Endothelial cell of umbilical vein (primary cell): ENCODE measurements at regions not wholly inside any gene's neighbourhood (a gene's known extent, or its start where the extent isn't known, plus 50 kb on each side); places are given as distances from the start of the nearest gene placed in this dataset.

ENCODE experiments used
- BruUV-seq: library from RNA; stranded (reverse); fragments of 400-500 nt; replicated peaks from 2 replicates; lab custom pipeline; 2021; lab: Mats Ljungman, UMichigan
- CTCF ChIA-PET: fragments of 300-600, 350-600 bp; sonication (Branson Sonifier 250); formaldehyde crosslinking; loops from one replicate; lab custom pipeline; 2021; ENCODE audit warnings: antibody characterized with exemption, inconsistent platforms; lab: Charles Lee
- POLR2A ChIA-PET: fragments of 300-600, 350-600 bp; sonication (Branson Sonifier 250); formaldehyde crosslinking; loops from one replicate; lab custom pipeline; 2021; ENCODE audit warnings: antibody characterized with exemption, inconsistent platforms; lab: Charles Lee
- DNase-seq: peaks from one replicate; pipeline ENCODE4 v3.0.0-alpha.2; 2011; ENCODE audit warnings: low read depth, low spot score
- FAIRE-seq: peaks from 2 replicates; lab custom pipeline; 2011; peaks lifted over from hg19 to GRCh38; lab: Jason Lieb, UNC
- H2AFZ ChIP-seq: 2 replicates; pipeline ENCODE4 v1.6.0; 2012; ENCODE audit warnings: low read depth, low read length, control low read depth, inconsistent platforms
- H3K27ac ChIP-seq: 2 replicates; pipeline ENCODE4 v1.5.1; 2011; ENCODE audit warnings: low read depth, mild to moderate bottlenecking, control low read depth, low read length, moderate library complexity; ENCODE audit not compliant: insufficient read depth
- H3K27me3 ChIP-seq, 2 experiments: 2 replicates each; pipeline versions ENCODE4 v1.6.0 to v1.6.1; 2011; ENCODE audit warnings: low read length in 2 of 2, mixed read lengths in 1 of 2; ENCODE audit not compliant: control insufficient read depth in 2 of 2, insufficient read depth in 2 of 2
- H3K36me3 ChIP-seq, 2 experiments: 2 replicates in 1 of 2; 3 replicates in 1 of 2; pipeline ENCODE4 v1.5.1; 2011; ENCODE audit warnings: low read length in 2 of 2, mild to moderate bottlenecking in 1 of 2, moderate library complexity in 1 of 2; ENCODE audit not compliant: control insufficient read depth in 2 of 2, insufficient read depth in 2 of 2; ENCODE audit errors: extremely low read depth in 1 of 2
- H3K4me1 ChIP-seq: 3 replicates; pipeline ENCODE4 v1.5.1; 2011; ENCODE audit warnings: mild to moderate bottlenecking, low read length; ENCODE audit not compliant: control insufficient read depth, insufficient read depth; ENCODE audit errors: extremely low read depth
- H3K4me2 ChIP-seq: 2 replicates; pipeline ENCODE4 v1.6.1; 2011; ENCODE audit warnings: low read length, control low read depth, mixed read lengths; ENCODE audit not compliant: insufficient read depth
- H3K4me3 ChIP-seq, 3 experiments: fragments of 200-600 bp in 1 of 3; sonication (generic), shearing (Covaris generic) in 1 of 3; replicated peaks in 1 of 3; 2 replicates each; pipeline ENCODE4 v1.5.1; 2011 to 2016; ENCODE audit warnings: control low read depth in 3 of 3, low read length in 3 of 3, mild to moderate bottlenecking in 2 of 3, inconsistent platforms in 1 of 3, low read depth in 1 of 3, moderate library complexity in 1 of 3; ENCODE audit not compliant: insufficient read depth in 1 of 3
- H3K79me2 ChIP-seq: 2 replicates; pipeline ENCODE4 v1.6.0; 2012; ENCODE audit warnings: low read length, inconsistent platforms; ENCODE audit not compliant: control insufficient read depth, insufficient read depth
- H3K9ac ChIP-seq: replicated peaks from 2 replicates; pipeline ENCODE3; 2011; ENCODE audit warnings: low read length, control low read depth; ENCODE audit not compliant: insufficient read depth; ENCODE audit errors: extremely low read depth
- H3K9me1 ChIP-seq: replicated peaks from 3 replicates; pipeline ENCODE4 v1.6.0; 2011; ENCODE audit warnings: mild to moderate bottlenecking, low read length; ENCODE audit not compliant: control insufficient read depth, insufficient read depth; ENCODE audit errors: extremely low read depth
- H3K9me3 ChIP-seq: replicated peaks from 2 replicates; pipeline ENCODE4 v1.5.1; 2012; ENCODE audit warnings: low read length, inconsistent platforms; ENCODE audit not compliant: control insufficient read depth, insufficient read depth
- H4K20me1 ChIP-seq: replicated peaks from 2 replicates; pipeline ENCODE3; 2011; ENCODE audit warnings: mild to moderate bottlenecking, low read length; ENCODE audit not compliant: control insufficient read depth, insufficient read depth; ENCODE audit errors: extremely low read depth
- EZH2 ChIP-seq: IDR thresholded peaks from 2 replicates; pipeline ENCODE4 v1.6.1; 2012; ENCODE audit warnings: borderline replicate concordance, low read depth, mild to moderate bottlenecking, moderate library complexity, low read length, inconsistent platforms; ENCODE audit not compliant: severe bottlenecking
- FOS ChIP-seq: IDR thresholded peaks from 2 replicates; pipeline ENCODE4 v1.6.1; 2011; ENCODE audit warnings: mild to moderate bottlenecking, low read length, moderate library complexity, borderline replicate concordance; ENCODE audit not compliant: insufficient read depth
- GATA2 ChIP-seq: IDR thresholded peaks from 2 replicates; pipeline ENCODE4 v1.7.0; 2011; ENCODE audit warnings: low read depth, mild to moderate bottlenecking, moderate library complexity, mixed read lengths, low read length; ENCODE audit not compliant: insufficient read length, insufficient read depth
- JUN ChIP-seq: IDR thresholded peaks from 2 replicates; pipeline ENCODE4 v1.6.1; 2011; ENCODE audit warnings: borderline replicate concordance, low read depth; ENCODE audit not compliant: insufficient read length, insufficient read depth
- MAX ChIP-seq: IDR thresholded peaks from 2 replicates; pipeline ENCODE4 v1.6.1; 2011; ENCODE audit not compliant: insufficient read depth, insufficient read length
- MYC ChIP-seq: IDR thresholded peaks from one replicate; pipeline ENCODE4 v1.6.1; 2011; ENCODE audit warnings: mild to moderate bottlenecking, low read depth, low read length
- POLR2A ChIP-seq: IDR thresholded peaks from 2 replicates; pipeline ENCODE4 v1.6.1; 2012; ENCODE audit warnings: low read depth, mild to moderate bottlenecking, control low read depth, low read length
- POLR2AphosphoS5 ChIP-seq: IDR thresholded peaks from 2 replicates; pipeline ENCODE4 v1.6.1; 2012; ENCODE audit warnings: low read depth, mild to moderate bottlenecking, control low read depth, low read length, moderate library complexity; ENCODE audit not compliant: insufficient read depth
- dilution Hi-C: fragments of 300-500 bp; cut with MboI; formaldehyde crosslinking; loops from one replicate; pipeline ENCODE4 v1.15.0; 2019; ENCODE audit warnings: low sequenced_read_pairs; ENCODE audit not compliant: extremely low pct_ligation_motif_present
- intact Hi-C: fragments of 100-400 bp; cut with micrococcal nuclease; formaldehyde crosslinking; loops from one replicate; pipeline ENCODE4 v1.10.0; 2022
- TF ChIP-seq, protein P1 (sequence below), 2 donors: IDR thresholded peaks; 1 replicate in 1 of 2; 2 replicates in 1 of 2; pipeline ENCODE4 v1.5.1; 2011; ENCODE audit warnings: low read length in 2 of 2, mild to moderate bottlenecking in 2 of 2, moderate library complexity in 2 of 2, control low read depth in 1 of 2, inconsistent platforms in 1 of 2, low read depth in 1 of 2; ENCODE audit not compliant: insufficient read depth in 1 of 2; ENCODE audit errors: extremely low read depth in 1 of 2

DNA sequence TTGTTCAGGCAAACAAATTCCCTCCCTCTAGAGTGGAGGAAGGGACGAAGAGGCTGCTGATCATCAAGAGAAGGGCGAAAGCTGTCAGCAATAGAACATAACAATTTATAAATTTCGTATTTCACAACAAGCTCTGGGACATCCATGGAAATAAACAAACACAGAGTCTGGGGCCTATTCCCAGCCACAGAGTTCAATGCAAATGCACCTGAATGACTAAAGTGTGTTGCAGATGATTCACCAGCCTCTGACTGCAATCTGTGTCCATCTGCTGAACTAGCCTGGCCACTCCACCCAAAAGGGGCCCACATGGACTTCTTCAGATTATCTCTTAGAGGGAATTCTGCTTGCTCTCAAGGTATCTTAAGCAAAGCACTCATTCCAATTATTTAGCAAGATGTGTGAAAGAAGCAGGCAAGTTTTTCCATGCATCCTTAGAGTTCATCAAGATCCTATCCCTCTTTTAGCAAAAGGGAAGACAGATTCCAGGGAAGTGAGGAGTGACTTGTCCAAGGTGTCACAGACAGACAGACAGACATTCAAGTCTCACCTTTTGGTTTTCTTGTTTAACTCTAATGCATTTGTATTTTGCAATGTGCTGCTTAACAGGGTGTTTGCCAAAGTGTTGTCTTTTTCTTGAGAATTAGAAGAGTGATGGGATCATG lies 307.8 kb upstream of the PAPPA start:
- no peak overlapping the region for H3K4me2 ChIP-seq
- H3K36me3 ChIP-seq: no peaks in the 10 kb centered on the region
- FAIRE-seq: no peak
- no peaks in the 10 kb centered on the region for H4K20me1 ChIP-seq
- no peaks in the 10 kb centered on the region for H3K27me3 ChIP-seq
- H3K9me1 ChIP-seq: no peaks in the 10 kb centered on the region
- H3K9ac ChIP-seq: no peak overlapping the region
- H3K27ac ChIP-seq: no peak overlapping the region
- no peaks in the 10 kb centered on the region for H3K4me1 ChIP-seq
- dilution Hi-C loops: no loop called here
- H2AFZ ChIP-seq: no peak overlapping the region
- H3K79me2 ChIP-seq: no peaks in the 10 kb centered on the region
- no peak overlapping the region for H3K4me3 ChIP-seq
- ChIA-PET POLR2A (no interaction called here), CTCF (no interaction called here)
- no TSS peak for BruUV-seq
- TF ChIP-seq, protein P1, sequence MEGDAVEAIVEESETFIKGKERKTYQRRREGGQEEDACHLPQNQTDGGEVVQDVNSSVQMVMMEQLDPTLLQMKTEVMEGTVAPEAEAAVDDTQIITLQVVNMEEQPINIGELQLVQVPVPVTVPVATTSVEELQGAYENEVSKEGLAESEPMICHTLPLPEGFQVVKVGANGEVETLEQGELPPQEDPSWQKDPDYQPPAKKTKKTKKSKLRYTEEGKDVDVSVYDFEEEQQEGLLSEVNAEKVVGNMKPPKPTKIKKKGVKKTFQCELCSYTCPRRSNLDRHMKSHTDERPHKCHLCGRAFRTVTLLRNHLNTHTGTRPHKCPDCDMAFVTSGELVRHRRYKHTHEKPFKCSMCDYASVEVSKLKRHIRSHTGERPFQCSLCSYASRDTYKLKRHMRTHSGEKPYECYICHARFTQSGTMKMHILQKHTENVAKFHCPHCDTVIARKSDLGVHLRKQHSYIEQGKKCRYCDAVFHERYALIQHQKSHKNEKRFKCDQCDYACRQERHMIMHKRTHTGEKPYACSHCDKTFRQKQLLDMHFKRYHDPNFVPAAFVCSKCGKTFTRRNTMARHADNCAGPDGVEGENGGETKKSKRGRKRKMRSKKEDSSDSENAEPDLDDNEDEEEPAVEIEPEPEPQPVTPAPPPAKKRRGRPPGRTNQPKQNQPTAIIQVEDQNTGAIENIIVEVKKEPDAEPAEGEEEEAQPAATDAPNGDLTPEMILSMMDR (IDR thresholded peaks at IDR 0.05; ENCODE audit: extremely low read depth in 1 of 2, insufficient read depth in 1 of 2, low read depth in 1 of 2, low read length in 2 of 2): no peak
- TF ChIP-seq MYC (no peak), FOS (no peak), GATA2 (no peak), POLR2AphosphoS5 (no peak), JUN (no peak), MAX (no peak), POLR2A (no peak), EZH2 (no peak)
- intact Hi-C loops: no loop called here
- H3K9me3 ChIP-seq: no peaks in the 10 kb centered on the region
- DNase-seq: no peak
